Esophagus muscularis mucosa (tissue), 4 donors: ENCODE measurements at regions not wholly inside any gene's neighbourhood (a gene's known extent, or its start where the extent isn't known, plus 50 kb on each side); places are given as distances from the start of the nearest gene placed in this dataset.

Experiments used
- EP300 ChIP-seq: sonication (generic); formaldehyde crosslinking; IDR thresholded peaks from one replicate; pipeline ENCODE4 v1.6.1; 2017; ENCODE audit warnings: antibody characterized with exemption
- POLR2A ChIP-seq: fragments of 450-650 bp; IDR thresholded peaks from one replicate; pipeline ENCODE4 v1.6.1; 2017; ENCODE audit warnings: antibody characterized with exemption, moderate library complexity, mild to moderate bottlenecking, low read depth
- POLR2AphosphoS5 ChIP-seq, 2 donors: sonication (generic); formaldehyde crosslinking; IDR thresholded peaks; one replicate each; pipeline ENCODE4 v1.6.1; 2017; ENCODE audit warnings: antibody characterized with exemption in 2 of 2
- TF ChIP-seq, protein P1 (sequence below), 3 experiments: fragments of 200-600 bp in 2 of 3; fragments of 450-650 bp in 1 of 3; sonication (generic) in 2 of 3; IDR thresholded peaks; one replicate each; pipeline ENCODE4 v1.5.1; 2017 to 2019; ENCODE audit warnings: antibody characterized with exemption in 3 of 3, mild to moderate bottlenecking in 2 of 3, moderate library complexity in 1 of 3

GRCh38 chr14:103256406-103256805 lies 77.6 kb upstream of the EIF5 start:
- TF ChIP-seq, protein P1, sequence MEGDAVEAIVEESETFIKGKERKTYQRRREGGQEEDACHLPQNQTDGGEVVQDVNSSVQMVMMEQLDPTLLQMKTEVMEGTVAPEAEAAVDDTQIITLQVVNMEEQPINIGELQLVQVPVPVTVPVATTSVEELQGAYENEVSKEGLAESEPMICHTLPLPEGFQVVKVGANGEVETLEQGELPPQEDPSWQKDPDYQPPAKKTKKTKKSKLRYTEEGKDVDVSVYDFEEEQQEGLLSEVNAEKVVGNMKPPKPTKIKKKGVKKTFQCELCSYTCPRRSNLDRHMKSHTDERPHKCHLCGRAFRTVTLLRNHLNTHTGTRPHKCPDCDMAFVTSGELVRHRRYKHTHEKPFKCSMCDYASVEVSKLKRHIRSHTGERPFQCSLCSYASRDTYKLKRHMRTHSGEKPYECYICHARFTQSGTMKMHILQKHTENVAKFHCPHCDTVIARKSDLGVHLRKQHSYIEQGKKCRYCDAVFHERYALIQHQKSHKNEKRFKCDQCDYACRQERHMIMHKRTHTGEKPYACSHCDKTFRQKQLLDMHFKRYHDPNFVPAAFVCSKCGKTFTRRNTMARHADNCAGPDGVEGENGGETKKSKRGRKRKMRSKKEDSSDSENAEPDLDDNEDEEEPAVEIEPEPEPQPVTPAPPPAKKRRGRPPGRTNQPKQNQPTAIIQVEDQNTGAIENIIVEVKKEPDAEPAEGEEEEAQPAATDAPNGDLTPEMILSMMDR (IDR thresholded peaks at IDR 0.05), result no peak
- TF ChIP-seq POLR2A, result no peak
- no peak for TF ChIP-seq POLR2AphosphoS5 (IDR thresholded peaks at IDR 0.05)
- no peak for TF ChIP-seq EP300
